GM21576 (cell line): ENCODE measurements at regions not wholly inside any gene's neighbourhood (a gene's known extent, or its start where the extent isn't known, plus 50 kb on each side); places are given as distances from the start of the nearest gene placed in this dataset.

Experiments used
- ATAC-seq: cut with Tn5 transposase; IDR thresholded peaks from one replicate; pipeline ENCODE4 v1.9.1; 2021; ENCODE audit warnings: mild to moderate bottlenecking, moderate library complexity; ENCODE audit not compliant: unreplicated experiment

- no peak for ATAC-seq
Measured at GRCh38 chr17:79147746-79148506, 73.3 kb downstream of the ENGASE start.

GRCh38 chr17:79146562-79146961 lies 71.9 kb downstream of the ENGASE start:
- ATAC-seq: no peak

GRCh38 chr17:79145548-79145947 lies 70.9 kb downstream of the ENGASE start:
- no peak for ATAC-seq

- ATAC-seq: no peak
Measured at GRCh38 chr17:79144133-79144532, 69.5 kb downstream of the ENGASE start.

- no peak for ATAC-seq
Measured at GRCh38 chr17:79142375-79142774, 67.8 kb downstream of the ENGASE start.

GRCh38 chr17:79141578-79142355 lies 67.1 kb downstream of the ENGASE start:
- no peak for ATAC-seq

- no peak for ATAC-seq
Measured at GRCh38 chr17:79138826-79139225, 64.2 kb downstream of the ENGASE start.

GRCh38 chr17:79137789-79138165 lies 63.2 kb downstream of the ENGASE start:
- no peak for ATAC-seq

GRCh38 chr17:79137015-79137788 lies 62.6 kb downstream of the ENGASE start:
- no peak for ATAC-seq

- no peak for ATAC-seq
Measured at GRCh38 chr17:79136596-79136995, 62.0 kb downstream of the ENGASE start.
